HG03571 (cell line): ENCODE measurements at regions not wholly inside any gene's neighbourhood (a gene's known extent, or its start where the extent isn't known, plus 50 kb on each side); places are given as distances from the start of the nearest gene placed in this dataset.

ENCODE experiments used
- ATAC-seq: cut with Tn5 transposase; IDR thresholded peaks from one replicate; pipeline ENCODE4 v1.9.1; 2021; ENCODE audit not compliant: unreplicated experiment

DNA sequence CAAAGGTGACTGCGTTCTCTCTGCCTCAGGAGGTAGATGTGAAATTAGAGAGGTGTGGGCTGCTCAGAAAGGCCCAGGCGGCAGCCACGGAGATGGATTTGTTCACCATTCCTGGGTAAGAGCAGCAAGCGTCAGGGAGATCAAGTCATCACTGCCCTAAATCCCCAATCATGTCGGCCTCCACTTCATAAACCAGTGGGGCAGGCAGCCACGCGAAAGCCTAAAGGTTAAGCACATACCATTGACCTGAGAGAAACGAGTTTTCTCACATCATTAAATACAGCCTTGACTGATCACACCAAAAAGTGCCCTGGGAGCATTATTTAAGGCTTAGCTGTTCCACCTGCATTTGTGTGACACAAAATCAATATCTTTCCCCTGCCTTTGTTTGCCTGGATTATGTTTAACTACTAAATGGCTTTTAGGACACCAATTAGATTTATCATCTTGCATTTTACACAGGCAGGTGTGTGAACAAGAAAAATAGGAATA lies 50.7 kb upstream of the FOXB1 start:
- ATAC-seq: no peak

DNA sequence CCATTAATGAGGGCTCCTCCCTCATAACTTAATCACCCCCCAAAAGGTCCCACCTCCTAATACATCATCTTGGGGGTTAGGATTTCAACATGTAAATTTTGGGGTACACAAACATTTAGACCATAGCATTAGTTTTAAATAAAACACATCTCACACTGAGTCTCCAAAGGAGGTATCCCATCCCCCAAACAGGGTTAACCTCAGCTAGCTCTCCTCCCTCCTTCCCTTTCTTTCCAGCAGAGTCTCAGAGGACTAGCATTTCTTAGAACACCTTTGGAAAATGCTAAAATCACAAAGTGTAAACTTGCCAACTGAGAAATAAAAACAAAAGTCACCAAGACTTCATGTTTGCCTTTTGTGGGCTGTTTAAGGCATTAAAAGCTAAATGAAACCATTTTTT lies 51.2 kb upstream of the FOXB1 start:
- ATAC-seq: no peak

DNA sequence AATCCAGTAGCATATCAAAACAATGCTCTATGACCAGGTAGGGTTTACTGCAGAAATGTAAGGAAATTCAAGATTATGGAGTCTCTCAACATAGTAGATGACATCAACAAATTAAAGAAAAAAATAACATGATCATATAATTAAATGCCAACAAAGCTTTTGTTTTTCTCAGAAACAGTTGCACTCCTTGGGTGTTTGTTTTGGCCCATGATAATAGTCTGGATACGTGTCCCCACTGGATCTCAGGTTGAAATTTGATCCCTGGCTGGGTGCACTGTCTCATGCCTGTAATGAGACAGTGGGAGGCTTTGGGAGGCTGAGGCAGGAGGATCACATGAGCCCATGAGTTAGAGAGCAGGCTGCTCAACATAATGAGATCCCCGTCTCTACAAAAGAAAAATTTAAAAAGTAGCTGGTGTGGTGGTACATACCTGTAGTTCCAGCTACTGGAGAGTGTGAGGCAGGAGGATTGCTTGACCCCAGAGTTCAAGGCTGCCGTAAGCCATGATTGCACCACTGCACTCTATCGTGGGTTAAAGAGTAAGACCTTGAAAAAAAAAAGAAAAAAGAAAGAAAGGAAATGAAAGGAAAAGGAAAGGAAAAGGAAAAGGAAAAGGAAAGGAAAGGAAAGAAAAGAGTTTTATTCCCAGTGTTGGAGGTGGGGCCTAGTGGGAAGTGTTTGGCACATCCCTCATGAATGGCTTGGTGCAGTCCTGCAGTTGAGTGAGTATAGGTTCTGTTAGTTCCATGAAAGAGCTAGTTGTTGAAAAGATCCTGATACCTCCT lies 53.3 kb upstream of the FOXB1 start:
- no peak for ATAC-seq

DNA sequence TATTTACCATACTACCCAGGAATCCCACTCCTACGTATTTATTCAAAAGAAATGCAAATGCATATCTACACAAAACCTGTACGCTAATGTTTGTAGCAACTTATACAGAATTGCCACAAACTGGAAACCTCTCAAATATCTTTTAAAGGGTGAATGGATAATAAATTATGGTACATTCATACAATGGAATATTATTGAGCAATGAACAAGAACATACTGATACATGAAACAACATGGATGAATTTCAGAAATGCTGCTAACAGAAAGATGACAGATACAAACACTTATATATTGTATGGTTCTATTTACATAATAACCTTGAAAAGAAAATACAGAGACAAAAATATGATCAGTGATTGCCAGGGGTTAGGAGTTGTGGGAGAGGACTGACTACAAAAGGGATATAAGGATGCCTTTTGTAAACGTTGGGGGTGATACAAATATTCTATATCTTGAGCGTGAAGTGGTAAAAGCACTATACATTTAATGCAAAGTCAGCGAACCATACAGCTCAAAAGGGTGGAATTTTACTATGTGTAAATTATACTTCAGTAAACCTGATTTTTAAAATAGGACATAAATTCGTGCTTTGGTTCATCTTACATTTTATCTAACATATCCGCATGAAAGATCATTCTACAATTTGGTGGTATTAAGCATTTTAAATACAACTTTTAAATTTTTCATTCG lies 55.0 kb upstream of the FOXB1 start:
- no peak for ATAC-seq

DNA sequence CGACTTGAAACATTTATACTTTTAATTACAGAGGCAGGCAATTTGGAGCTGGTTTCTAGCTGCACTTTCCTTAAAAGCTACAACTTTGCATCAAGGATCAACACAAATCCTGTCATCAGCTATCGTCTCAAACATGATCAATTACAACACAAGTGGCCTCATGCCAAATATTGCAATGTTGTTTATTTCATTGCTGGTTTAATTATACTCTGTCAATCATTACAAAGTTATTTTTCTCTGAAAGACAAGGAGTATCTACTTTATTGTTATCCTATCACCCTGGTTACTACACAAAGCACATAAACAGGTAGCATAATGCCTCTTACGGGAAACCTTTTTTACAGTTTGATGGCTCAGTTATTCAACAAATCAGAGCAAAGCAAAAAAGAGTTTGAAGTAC lies 58.0 kb upstream of the FOXB1 start:
- ATAC-seq: no peak

DNA sequence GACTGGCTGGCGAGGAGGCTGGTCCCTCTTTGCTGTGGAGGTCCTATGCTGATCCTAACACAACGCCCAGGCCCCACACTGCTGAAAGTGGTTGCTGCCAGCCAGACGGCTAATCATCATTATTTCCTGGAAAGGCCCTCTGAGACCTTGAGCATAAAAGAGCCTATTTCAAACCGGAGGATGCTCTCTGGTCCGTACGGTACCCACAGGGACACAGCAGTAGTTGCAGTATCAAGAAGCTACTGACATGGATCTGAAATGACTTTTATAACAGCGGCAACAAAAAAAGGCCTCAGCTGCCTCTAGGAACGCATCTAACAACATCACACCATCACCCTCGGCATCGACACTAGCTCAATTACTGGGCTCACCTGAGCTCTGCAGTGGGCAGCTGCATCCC lies 59.1 kb upstream of the FOXB1 start:
- ATAC-seq: no peak

DNA sequence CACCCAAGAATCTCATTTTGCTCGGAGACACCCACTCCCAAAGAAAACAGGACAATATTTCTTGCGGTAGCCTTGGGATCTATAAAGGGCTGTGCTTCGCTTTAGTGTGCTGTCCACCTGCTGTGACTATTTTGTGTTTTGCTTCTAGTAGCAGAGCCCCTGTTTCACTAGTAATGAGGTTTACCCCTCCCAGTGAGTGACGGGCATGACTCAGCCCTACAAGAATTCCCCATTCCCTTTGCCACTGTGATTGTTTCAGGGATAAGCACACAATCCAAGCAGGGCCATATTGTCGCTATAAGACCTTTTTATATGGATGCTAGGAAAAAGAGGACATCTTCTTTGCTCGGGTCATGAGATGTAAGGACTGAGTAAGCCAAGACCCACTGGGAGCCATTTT lies 62.5 kb upstream of the FOXB1 start:
- ATAC-seq: no peak

DNA sequence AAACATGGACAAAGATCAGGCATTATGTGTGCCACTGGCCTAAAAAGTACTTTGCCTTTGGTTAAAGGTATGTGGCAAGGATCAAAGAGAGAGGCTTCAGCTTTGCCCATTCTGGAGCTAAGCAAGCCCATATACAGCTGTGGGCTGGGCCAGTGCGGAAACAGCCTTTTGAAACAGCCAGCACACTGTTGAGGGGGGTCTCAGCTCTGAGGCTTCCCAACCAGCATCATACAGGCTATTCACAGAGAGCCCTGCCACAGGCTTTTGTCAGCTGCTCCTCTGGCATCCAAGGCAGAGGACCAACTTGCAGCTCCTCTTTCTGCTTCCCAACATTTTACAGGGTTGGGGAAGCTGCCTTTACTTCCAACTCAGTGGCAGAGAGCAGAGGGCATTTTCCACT lies 63.2 kb upstream of the FOXB1 start:
- ATAC-seq: no peak

DNA sequence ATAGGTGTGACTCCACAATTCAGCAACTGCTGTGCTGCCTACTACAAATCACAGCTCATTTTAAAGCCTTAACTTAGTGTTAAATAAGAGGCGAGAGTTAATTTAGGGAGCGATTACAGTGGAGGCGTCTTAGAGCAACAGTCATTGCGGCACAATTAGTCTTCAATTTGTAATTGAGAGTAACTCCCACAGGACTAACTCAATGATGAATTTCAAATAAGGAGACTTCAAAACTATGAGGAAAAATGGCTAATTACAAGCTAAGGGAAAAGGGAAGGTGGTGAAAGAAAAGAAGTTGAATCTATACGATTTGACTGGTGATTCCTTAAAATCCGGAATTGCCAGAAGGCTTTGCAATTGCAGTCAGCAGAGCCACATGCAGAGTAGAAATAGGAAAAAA lies 63.7 kb upstream of the FOXB1 start:
- no peak for ATAC-seq

DNA sequence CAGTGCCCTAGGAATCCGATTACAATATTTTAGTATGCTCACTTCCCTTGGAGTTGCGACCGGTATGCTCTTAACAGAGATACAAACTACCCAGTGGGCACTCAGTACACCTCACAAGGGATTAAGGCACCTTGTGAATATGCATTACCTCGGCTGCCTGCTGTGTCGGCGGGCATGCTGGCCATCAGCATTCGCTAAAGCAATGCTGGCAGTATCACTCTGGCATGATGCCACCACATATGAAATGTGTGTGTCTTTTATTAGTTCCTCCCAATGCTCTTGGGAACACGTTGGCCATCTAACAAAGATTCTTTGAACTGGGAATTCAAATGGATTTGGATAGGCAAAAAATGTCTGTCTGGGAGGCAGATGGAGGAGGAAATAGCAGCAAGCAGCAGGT lies 67.4 kb upstream of the FOXB1 start:
- no peak for ATAC-seq

DNA sequence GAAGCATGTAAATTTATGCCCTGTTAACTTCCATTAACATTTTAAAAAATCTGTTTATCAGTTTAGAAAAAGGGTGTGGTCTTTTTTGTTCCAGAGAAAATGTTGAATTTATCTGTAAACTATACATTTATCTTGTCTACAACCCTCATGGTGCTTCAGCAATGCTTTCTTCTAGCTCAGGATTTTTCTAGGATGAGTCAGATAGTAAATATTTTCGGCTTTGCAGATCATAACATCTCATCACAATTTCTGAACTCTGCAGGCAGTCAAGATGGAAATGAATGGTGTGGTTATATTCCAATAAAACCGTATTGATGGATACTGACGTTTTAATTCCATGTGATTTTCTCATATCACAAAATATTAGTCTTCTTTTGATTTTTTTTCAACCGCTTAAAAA lies 70.5 kb upstream of the FOXB1 start:
- ATAC-seq: no peak

DNA sequence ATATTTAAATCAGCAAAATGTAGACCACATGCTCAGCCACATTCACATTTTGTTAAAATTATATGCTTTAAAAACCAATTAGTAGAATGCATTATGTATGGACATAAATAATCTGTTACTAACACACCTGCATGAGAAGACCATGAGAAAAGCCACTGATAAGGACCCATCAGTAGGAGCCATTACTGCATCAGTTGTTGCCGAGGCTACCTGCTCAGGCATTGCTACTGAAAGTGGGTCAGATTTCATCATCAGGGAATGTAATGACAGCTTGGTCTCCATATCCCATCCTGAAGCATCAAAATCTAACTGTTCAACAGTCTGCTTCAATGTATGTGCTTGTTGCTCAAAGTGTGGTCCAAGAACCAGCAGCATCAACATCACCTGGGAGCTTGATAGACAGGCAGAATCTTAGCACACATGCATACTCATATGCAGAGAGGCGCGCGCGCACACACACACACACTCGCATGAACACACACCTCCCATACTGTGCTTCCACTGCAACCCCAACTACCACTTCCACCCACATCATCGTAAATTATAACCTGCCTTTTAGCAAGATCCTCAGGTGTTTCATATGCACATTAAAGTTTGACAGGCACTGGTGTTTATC lies 72.4 kb upstream of the FOXB1 start:
- no peak for ATAC-seq

DNA sequence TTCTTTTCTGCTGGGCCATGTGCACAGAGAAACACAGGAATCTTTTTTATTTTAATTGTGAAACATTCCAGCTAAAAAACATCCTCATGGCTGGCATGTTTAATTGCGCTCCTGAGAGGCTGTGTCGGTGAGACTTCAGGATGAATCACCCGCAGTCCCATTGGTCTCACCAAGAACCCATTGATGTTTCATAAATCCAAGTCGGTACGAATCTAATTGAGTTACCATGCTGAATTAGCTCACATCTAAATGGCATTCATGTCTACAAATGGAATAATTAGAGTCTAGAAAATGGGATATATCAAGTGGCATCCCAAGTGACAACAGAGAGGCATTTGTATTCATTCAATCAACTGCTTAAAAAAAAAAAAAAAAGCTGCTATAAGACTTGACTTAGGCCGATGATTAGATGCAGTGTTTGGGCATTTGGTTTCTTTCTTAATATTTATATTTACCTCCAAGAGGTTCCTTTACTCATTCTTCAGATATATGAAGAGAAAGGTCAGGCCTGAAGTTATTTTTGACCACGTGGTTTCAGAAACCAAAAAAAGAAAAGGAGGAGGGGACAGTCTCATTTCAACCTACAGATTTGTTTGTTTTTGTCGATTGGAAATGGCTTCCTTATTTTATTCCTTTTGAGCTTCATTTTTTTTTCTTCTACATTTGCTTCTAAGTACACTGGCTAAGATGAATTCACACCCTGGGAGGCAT lies 79.1 kb upstream of the FOXB1 start:
- ATAC-seq: no peak

DNA sequence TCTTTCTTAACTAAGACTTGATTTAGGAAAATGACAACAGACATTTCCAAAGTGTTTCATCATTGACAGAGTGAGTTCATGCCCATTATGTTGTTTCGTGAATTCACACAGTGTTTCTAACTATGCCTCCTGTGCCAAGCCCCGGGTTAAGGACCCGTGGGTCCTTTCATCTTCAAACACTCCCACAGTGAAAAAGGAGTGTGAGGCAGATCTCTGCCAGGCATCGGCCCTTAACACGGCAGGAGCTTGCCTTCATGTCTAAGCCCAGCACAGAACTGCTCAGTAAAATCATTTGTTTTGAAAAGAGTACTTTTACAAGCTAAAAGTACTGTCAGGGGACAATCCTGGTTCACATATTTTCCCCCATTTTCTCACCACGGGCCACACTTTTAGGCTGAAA lies 80.0 kb upstream of the FOXB1 start:
- no peak for ATAC-seq

DNA sequence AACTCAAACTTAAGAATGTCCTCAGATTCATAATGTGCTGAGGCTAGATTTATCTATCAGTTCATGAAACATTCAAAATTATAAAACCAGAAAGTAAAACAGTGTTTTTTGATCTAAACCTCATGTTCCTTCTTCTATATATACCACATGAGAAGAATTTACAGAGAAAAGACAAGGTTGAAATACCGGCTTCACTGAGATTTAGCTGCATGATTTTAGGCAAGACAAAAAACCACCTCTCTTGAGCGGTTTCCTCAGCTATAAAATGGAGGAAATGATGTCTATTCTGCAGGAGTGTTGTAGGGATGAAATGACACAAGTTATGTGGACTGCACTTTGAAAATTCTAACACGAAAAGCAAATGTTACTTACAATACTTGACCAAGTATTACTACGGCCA lies 80.6 kb upstream of the FOXB1 start:
- no peak for ATAC-seq

DNA sequence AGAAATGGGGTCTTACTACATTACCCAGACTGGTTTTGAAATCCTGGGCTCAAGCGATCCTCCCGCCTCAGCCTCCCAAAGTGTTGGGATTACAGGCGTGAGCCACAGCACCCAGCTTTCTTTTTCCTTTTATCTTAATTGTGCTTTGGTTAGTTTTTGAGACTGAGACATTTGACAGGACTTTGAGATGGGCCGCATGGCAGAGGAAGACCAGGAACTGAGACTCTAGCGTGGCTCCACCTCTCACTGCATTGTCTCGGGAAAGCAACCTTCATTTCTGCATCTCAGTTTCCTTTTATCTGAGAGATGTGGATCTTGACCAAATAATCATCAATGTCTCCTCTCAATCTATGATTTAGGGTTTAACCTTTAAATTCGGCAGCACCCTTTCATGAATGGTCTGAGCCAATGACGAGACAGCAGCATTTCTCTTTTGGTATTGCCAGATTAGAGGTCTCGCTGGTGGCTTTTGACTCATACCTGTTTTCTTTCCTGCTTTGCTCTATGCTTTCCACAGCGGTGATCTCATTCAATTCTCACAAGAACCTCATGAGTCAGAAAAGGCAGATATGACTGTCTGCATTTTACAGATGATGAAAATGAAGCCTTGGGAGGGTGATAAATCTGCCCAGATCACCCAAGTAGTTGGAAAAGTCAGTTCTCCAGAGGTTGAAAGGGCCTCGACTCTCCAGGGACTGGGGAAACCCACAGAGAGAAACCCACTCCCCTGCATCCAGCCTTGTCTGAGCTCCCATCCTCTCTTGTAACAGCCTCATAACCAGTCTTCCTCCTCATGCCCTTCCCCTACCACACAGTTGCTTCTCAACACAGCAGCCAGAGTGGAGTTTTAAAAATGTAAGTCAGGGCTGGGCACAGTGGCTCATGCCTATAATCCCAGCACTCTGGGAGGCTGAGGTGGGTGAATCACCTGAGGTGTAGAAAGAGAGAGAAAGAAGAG lies 84.8 kb upstream of the FOXB1 start:
- peak; percentile 81 for ATAC-seq

DNA sequence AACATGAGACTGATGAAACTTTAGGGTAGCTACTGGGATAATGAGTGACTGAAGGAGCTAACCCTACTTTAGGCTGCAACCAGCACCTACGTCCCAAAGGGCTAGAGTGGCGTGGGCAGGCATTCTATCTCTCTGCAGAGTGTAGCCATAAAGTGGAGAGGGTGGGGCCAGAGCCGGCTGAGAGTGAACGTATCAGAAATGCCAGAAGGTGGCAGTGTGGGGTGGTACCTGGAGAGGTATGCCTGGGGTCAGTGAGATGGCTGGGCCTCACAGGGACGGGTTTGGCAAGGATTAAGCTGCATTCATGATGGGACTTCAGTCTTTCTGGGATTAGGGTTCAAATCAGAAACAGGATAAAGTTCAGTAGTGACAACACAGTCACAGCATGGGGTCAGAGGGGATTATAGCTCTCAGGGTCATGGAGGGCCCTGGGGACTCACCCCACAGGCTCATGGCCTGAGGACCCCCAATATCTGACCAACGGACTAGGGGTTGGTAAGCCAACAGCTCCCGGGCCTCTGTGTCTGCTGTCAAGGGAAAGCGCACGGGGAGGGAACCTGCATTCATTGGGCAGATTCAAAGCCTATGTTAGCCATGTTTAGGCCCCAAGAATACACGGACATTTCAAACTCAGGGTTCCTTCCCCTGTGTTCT lies 86.5 kb upstream of the FOXB1 start:
- ATAC-seq: no peak

DNA sequence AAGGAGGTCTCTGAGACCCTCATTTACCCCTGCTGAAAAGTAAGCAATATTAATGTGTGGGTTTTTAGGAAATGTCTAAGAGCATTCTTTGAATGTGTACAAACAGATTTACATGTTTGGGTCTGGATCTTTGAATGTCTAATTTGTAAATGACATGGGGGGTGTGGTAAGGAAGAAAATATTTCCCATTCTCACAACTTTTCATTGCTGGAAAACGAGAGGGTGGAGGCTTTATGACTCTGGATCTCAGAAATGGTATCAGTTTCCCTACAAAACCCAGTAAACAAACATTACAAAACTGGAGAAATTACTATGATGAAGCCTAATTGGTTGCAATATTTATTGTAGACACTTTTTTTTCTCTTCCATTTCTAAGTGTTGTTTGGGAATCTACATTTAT lies 98.1 kb upstream of the FOXB1 start:
- ATAC-seq: no peak

DNA sequence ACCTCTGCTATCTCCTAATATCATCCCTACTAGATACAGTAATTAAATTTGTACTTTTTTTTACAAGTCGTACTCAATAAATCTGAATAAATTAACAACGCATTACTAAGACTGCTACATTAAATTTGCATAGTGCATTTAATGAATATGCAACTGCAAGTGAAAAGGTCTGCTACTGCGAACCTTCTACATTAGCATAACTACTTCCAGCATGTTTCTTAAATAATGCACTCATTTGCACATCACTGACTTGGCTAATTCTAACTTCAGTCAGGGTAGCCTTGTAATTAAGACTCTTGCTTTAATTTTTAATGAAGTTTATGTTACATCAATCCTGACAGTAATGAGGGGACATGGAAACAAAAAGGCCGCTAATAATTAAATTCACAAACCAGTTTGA lies 98.9 kb upstream of the FOXB1 start:
- ATAC-seq: no peak
